ENCODE measurements at regions not wholly inside any gene's neighbourhood (a gene's known extent, or its start where the extent isn't known, plus 50 kb on each side); places are given as distances from the start of the nearest gene placed in this dataset.

- no peak for DNase-seq (ENCODE audit: low spot score)
- peak; percentile 82 for ATAC-seq (ENCODE audit: low FRiP score)
- TF ChIP-seq CTCF (IDR thresholded peaks at IDR 0.05) = no peak
Observed at GRCh38 chr2:21757805-21758430, 634.1 kb downstream of the TDRD15 start.

GRCh38 chr2:21759819-21760218 lies 636.1 kb downstream of the TDRD15 start:
- no peak for DNase-seq (ENCODE audit: low spot score)
- no peak for ATAC-seq (ENCODE audit: low FRiP score)
- no peak for TF ChIP-seq CTCF (IDR thresholded peaks at IDR 0.05)

GRCh38 chr2:21761361-21761760 lies 637.6 kb downstream of the TDRD15 start:
- TF ChIP-seq CTCF (IDR thresholded peaks at IDR 0.05) = no peak
- DNase-seq (ENCODE audit: low spot score) = no peak
- ATAC-seq (ENCODE audit: low FRiP score) = no peak

- DNase-seq (ENCODE audit: low spot score) = no peak
- TF ChIP-seq CTCF (IDR thresholded peaks at IDR 0.05) = no peak
- no peak for ATAC-seq (ENCODE audit: low FRiP score)
Observed at GRCh38 chr2:21763501-21763900, 639.7 kb downstream of the TDRD15 start.

GRCh38 chr2:21770787-21771186 lies 647.0 kb downstream of the TDRD15 start:
- no peak for TF ChIP-seq CTCF (IDR thresholded peaks at IDR 0.05)

GRCh38 chr2:21772624-21773023 lies 648.9 kb downstream of the TDRD15 start:
- ATAC-seq (ENCODE audit: low FRiP score) = peak; percentile 96
- TF ChIP-seq CTCF (IDR thresholded peaks at IDR 0.05) = no peak
- no peak for DNase-seq (ENCODE audit: low spot score)

More at GRCh38 chr2:21770787-21771186, 647.0 kb downstream of the TDRD15 start:
- ATAC-seq (ENCODE audit: low FRiP score) (no peak), DNase-seq (ENCODE audit: low spot score) (no peak)

- ATAC-seq (ENCODE audit: low FRiP score) (no peak), DNase-seq (ENCODE audit: low spot score) (no peak)
- no peak for TF ChIP-seq CTCF (IDR thresholded peaks at IDR 0.05)
Observed at GRCh38 chr2:21773168-21773567, 649.4 kb downstream of the TDRD15 start.

All from omental fat pad (tissue), 3 donors.